ENCODE measurements at regions not wholly inside any gene's neighbourhood (a gene's known extent, or its start where the extent isn't known, plus 50 kb on each side); places are given as distances from the start of the nearest gene placed in this dataset.

DNA sequence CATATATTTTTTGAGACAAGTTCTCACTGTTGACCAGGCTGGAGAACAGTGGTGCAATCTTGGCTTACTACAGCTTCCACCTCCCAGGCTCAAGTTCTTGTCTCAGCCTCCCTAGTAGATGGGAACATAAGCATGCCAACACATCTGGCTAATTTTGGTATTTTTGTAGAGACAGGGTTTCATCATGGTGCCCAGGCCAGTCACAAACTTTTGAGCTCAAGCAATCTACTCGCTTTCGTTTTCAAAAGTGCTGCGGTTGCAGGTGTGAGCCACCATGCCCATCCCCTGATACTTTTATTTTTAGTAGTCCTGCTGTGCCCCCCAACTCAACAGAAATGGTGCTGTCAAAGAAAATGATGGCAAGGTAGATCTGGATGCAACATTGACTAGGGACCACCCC, 1127.3 kb downstream of the SUCLG1 start:
- TF ChIP-seq EZH2 (IDR thresholded peaks at IDR 0.05; ENCODE audit: borderline replicate concordance, low read depth, low read length, poor library complexity, severe bottlenecking), result no peak
- TF ChIP-seq CTCF (conservative IDR thresholded peaks at IDR 0.05; ENCODE audit: low read depth, low read length), result no peak

Data from A673 (cell line).